ENCODE measurements at regions not wholly inside any gene's neighbourhood (a gene's known extent, or its start where the extent isn't known, plus 50 kb on each side); places are given as distances from the start of the nearest gene placed in this dataset.
"Not testable (repeated sequence)": the region's sequence is repeated elsewhere in the genome, so short reads cannot be mapped to it uniquely, and the experiment has no call there.

DNA sequence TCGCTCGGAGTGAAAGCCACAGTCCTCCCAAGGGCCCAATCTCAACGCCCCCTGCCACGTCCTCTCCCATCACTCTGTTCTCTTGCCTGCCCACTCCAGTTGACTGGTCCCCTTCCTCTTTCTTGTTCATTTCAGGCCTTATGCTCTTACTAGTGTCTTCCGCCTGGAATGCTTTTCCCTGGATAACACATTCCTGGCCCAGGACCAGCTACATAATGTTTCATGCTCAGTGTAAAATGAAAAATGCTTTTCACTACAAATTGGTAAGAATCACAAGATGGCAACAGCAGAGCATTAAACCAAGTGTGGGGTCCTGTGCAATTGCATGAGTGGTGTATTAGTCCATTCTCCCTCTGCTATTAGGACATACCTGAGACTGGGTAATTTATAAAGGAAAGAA lies 417.2 kb upstream of the KLHL29 start:
- DNase-seq = no peak

- DNase-seq = no peak
These were observed 414.5 kb upstream of the KLHL29 start for GRCh38 chr2:22970284-22970975.

DNA sequence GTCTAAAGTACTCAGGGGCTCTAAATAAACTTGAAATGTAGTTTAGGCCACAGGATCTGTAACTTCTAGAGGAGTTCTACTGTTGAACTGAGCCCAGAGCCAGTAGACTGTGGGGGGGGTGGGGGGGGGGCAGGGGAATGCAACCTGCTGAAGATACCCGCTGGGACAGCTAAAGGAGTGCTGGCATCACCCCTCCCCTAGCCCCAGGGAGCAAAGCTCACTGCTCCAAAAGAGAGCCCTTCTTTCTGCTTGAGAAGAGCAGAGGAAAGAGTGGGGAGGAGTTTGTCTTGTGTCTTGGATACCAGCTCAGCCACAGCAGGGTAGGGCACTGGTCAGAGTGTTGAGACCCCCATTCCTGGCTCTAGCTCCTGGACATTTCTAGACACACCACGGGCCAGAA lies 414.0 kb upstream of the KLHL29 start:
- DNase-seq = no peak

DNA sequence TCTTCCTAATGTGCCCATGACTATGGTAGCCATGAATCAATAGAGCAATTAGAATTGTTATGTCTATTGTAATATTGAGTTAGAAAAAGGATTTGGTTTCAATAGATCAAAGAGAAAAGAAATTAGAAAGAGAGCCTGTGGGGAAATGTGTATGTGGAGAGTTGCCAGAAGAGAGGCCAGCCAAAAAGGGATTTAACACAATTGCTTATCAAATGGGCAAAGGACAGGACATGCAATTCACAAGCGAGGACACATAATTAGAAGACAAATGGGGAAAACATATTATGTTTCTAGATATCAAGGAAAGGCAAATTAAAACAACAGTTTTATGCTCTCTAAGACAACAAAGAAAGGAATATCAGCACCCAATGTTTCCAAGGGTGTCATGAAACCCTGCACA lies 403.2 kb upstream of the KLHL29 start:
- no peak for DNase-seq

DNA sequence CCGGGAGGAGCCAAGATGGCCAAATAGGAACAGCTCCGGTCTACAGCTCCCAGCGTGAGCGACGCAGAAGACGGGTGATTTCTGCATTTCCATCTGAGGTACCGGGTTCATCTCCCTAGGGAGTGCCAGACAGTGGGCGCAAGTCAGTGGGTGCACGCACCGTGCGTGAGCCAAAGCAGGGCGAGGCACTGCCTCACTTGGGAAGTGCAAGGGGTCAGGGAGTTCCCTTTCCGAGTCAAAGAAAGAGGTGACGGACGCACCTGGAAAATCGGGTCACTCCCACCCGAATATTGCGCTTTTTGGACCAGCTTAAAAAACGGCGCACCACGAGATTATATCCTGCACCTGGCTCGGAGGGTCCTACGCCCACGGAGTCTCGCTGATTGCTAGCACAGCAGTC lies 400.8 kb upstream of the KLHL29 start:
- DNase-seq = not testable (repeated sequence)

- DNase-seq = no peak
These were observed 394.7 kb upstream of the KLHL29 start for GRCh38 chr2:22990246-22990645.

GRCh38 chr2:22991844-22992243 lies 393.1 kb upstream of the KLHL29 start:
- DNase-seq = no peak

- no peak for DNase-seq
These were observed 392.5 kb upstream of the KLHL29 start for GRCh38 chr2:22992441-22992840.

DNA sequence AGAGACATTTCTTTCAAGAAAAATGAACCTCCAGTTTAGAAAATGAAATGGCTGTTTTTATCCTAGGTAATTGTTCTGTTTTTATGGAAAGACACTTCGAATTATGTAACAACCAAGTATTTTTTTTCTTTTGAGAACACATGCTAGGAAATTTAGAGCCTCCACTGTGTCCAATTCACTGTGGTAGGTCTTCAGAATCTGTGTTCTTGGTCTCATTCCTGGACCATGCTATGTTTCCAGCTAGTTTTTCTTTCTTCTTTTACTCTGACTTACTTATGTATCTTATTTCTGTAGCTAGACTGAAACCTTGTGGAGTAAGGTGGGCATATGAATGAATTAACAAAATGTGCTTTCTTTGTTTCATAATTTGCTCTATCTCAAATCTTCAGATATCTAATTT lies 391.7 kb upstream of the KLHL29 start:
- DNase-seq = no peak

DNA sequence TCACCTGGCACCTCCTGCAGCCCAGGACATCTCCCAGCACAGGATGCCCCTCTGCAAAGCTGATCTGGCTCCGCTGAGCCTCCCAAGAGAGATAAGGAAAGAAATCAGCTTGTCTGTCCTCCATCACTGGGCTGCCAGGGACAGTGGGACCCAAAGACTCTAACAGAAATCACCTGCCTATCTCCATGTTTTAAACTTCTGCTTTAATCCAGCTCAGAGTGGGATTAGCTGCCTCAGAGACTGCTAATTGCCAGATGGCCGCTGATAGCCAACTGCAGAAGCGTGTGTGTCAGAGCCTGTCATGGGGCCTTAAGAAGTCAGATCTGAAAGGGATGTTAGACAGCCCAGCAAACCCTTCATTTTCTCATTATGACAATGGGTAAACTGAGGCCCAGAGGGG lies 389.4 kb upstream of the KLHL29 start:
- DNase-seq = no peak

GRCh38 chr2:22996911-22997310 lies 388.1 kb upstream of the KLHL29 start:
- DNase-seq = no peak

DNA sequence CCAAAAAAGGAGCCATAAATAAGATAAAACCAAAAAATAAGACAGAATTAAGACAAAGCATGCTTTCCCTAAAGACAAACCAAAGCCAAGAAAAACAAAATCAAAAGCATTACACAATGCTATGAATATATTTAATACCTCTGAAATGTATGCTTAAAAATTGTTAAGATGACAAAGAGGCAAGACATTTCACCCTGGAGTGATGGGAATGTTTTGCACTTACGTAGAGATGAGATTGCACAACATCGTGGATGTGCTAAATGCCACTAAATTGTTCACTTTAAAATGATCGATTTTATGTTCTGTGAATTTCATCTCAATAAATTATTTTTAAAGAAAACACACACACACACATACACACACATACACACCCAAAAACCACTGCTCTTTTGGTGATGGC lies 386.6 kb upstream of the KLHL29 start:
- no peak for DNase-seq

DNA sequence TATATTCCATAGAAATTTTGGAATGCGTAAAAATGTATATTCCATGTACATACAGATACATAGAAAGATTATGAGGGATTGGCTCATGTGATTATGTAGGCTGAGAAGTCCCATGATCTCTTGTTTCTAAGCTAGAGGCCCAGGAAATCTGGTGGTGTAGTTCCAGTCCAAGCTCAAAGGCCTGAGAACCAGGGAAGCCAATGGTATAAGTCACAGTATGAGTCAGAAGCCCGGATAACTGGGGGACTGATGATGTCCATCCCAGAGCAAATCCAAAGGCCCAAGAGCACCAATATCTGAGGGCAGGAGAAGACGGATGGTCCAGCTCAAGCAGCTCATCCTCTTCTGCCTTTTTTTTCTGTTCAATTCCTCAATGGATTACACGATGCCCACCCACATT lies 385.0 kb upstream of the KLHL29 start:
- no peak for DNase-seq

GRCh38 chr2:23002234-23002633 lies 382.7 kb upstream of the KLHL29 start:
- DNase-seq = no peak

- DNase-seq = no peak
These were observed 379.5 kb upstream of the KLHL29 start for GRCh38 chr2:23005469-23005868.

DNA sequence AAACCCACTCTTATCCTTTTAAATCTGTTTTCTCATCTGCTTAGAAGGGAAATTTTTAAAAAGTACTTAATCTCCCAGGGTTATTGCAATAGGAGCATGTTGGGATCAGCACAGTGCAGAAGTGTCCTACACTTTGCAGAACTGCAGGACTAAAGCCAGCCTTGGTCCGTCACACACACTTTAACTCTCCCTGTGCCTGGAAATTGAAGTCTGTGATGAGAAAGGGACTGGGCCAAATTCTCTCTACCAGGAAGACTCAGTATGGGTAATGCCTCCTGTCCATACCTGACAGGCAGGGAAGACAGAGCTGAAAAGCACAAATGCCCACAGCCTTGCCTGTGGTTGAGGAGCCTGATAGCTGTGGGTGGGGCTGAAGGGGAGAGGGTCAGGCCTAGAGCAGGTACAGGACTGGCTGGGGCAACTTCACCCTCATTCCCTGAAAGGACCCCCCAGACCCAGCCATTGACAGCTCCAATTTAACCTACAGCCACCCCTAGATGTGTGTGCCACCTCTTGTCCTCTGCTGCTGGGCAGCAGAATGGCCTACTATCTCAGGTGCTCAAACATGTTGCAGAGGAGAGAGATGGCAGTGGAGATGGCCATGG lies 377.2 kb upstream of the KLHL29 start:
- no peak for DNase-seq

- DNase-seq = no peak
These were observed 376.5 kb upstream of the KLHL29 start for GRCh38 chr2:23008440-23008839.

DNA sequence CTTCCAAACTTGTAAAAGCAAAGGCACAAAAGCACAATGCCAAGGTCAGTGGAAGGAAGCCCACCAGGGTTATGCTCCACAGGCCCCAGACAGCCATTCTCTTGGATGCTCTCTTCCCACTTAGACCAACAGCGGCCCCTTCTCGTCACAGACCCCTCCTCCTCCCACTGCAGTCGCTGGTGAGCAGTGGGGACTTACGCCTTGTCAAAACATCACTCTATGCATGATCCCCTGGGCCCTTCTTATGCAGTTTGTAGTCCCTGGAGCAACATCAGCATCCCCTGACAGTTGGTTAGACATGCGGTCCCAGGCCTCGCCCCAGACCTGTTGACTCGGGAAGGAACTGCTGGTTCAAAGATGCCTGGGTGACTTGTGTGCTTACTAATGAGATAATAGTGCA lies 376.0 kb upstream of the KLHL29 start:
- DNase-seq = no peak

DNA sequence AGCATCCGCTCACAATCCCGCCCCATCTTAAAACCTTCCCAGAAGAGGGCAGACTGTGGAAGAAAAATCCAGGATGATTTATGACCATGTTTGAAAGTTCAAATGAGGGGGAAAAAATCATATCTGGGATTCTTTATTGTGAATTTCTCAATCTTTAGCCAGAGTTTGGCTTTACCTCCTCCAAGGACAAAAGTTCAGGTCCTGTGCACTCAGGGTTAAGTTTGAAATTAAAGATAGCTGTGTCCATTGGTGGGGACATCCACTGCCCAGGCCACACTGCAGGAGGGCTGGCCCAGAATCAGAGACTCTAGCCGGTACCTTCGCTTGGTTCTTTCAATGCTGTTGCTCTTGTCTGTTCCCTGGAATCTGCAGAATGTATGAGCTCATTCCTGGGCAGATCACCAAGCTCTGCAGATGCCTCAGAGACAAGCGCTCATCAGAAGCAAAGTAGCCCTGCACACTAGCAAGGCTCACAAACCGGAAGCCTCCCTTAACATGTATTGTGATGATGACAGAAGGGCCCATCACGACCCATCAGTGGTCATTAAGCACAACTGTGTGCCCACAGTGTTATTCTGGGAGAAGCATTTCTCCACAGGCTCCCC lies 375.3 kb upstream of the KLHL29 start:
- DNase-seq = no peak

- no peak for DNase-seq
These were observed 372.5 kb upstream of the KLHL29 start for GRCh38 chr2:23012499-23012898.

DNA sequence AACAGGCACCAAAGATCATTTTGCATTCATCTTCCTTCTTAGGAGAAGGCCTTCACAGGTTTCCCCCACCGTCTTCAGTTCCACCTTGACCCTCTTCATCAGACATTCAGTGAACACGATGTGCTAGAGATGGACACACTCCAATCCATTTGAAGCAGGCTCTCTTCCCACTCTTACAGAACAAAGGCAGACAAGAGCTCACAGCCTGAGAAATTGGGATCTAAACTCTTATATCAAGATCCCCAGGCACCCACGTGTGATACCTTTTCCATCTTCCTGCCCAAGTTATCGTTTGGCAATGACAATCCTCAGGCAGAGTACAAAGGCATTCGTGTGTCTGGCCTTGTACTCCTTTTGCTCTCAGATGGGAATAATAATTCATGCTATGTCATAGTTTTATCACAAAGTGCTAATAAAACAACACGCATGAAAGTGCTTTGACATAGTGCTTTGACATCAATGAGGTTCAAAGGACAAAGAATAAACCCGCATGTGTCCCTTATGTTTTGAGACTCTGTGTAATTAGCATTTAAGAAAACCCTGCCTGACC lies 369.3 kb upstream of the KLHL29 start:
- no peak for DNase-seq

DNA sequence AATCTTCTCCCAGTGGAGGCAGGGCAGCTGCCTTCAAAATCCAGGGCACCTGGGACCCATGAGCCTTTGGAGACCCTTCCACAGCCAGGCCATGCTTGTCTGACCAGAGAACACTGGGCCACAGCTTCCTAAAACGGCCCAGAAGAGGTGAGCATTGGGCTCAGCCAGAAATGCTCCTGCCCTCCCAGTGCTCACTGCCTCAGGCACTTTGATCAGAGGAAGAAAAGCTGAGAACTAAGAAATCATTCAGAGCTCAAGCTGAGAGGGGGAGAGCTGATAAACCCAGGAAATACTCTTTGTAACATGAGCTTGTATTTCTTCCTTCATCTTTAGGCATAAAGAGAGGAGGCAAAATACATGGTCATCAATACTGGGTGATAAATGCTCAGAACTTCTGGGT lies 365.5 kb upstream of the KLHL29 start:
- no peak for DNase-seq

- no peak for DNase-seq
These were observed 364.3 kb upstream of the KLHL29 start for GRCh38 chr2:23020659-23021058.
